RWPE2 (cell line): ENCODE measurements at regions not wholly inside any gene's neighbourhood (a gene's known extent, or its start where the extent isn't known, plus 50 kb on each side); places are given as distances from the start of the nearest gene placed in this dataset.

ENCODE experiments used
- ATAC-seq: fragments of 200-7000 bp; cut with Tn5 transposase; 3 replicates; pipeline ENCODE4 v1.9.1; 2021; ENCODE audit warnings: low read depth
- DNase-seq: peaks from one replicate; pipeline ENCODE4 v3.0.0-alpha.2; 2020; ENCODE audit warnings: low spot score
- H3K27ac ChIP-seq: fragments of 450-650 bp; 2 replicates; pipeline ENCODE4 v1.5.1; 2017; ENCODE audit warnings: mild to moderate bottlenecking; ENCODE audit not compliant: poor library complexity, severe bottlenecking
- H3K27me3 ChIP-seq: fragments of 250-450 bp; sonication (Bioruptor Pico); 2 replicates; pipeline ENCODE4 v1.5.1; 2021; ENCODE audit warnings: mild to moderate bottlenecking, moderate library complexity; ENCODE audit not compliant: insufficient read depth, poor library complexity, severe bottlenecking
- H3K36me3 ChIP-seq: fragments of 250-450 bp; sonication (Bioruptor Pico); 2 replicates; pipeline ENCODE4 v1.5.1; 2020; ENCODE audit warnings: low read depth, mild to moderate bottlenecking, moderate library complexity
- H3K4me1 ChIP-seq: fragments of 250-450 bp; sonication (Bioruptor Pico); 2 replicates; pipeline ENCODE4 v1.5.1; 2021; ENCODE audit warnings: mild to moderate bottlenecking, moderate library complexity; ENCODE audit not compliant: insufficient read depth, poor library complexity, severe bottlenecking
- H3K4me3 ChIP-seq: fragments of 250-450 bp; sonication (Bioruptor Pico); 2 replicates; pipeline ENCODE4 v1.5.1; 2021; ENCODE audit warnings: mild to moderate bottlenecking, moderate library complexity; ENCODE audit not compliant: severe bottlenecking
- H3K9me3 ChIP-seq: fragments of 250-450 bp; sonication (Bioruptor Pico); 2 replicates; pipeline ENCODE4 v1.5.1; 2021; ENCODE audit warnings: mild to moderate bottlenecking, moderate library complexity; ENCODE audit not compliant: severe bottlenecking
- CTCF ChIP-seq: fragments of 450-650 bp; IDR thresholded peaks from one replicate; pipeline ENCODE4 v1.5.1; 2017; ENCODE audit warnings: mild to moderate bottlenecking, moderate library complexity; ENCODE audit not compliant: poor library complexity, severe bottlenecking

GRCh38 chr12:67853204-67853603 lies 136.0 kb upstream of the IFNG-AS1 start:
- ATAC-seq, result no peak
- no peaks in the 10 kb centered on the region for H3K36me3 ChIP-seq
- H3K4me1 ChIP-seq, result no peaks in the 10 kb centered on the region
- TF ChIP-seq CTCF, result no peak
- no peak overlapping the region for H3K27ac ChIP-seq
- DNase-seq, result no peak
- no peaks in the 10 kb centered on the region for H3K9me3 ChIP-seq
- no peak overlapping the region for H3K4me3 ChIP-seq
- no peaks in the 10 kb centered on the region for H3K27me3 ChIP-seq

- Histone ChIP-seq H3K27ac (no peak overlapping the region), H3K4me3 (no peak overlapping the region), H3K4me1 (no peaks in the 10 kb centered on the region), H3K36me3 (no peaks in the 10 kb centered on the region), H3K9me3 (no peaks in the 10 kb centered on the region), H3K27me3 (no peaks in the 10 kb centered on the region)
- ATAC-seq, result no peak
- no peak for DNase-seq
- TF ChIP-seq CTCF, result no peak
Measured at GRCh38 chr12:67854351-67854750, 134.9 kb upstream of the IFNG-AS1 start.

GRCh38 chr12:67855103-67855502 lies 134.1 kb upstream of the IFNG-AS1 start:
- no peaks in the 10 kb centered on the region for H3K9me3 ChIP-seq
- DNase-seq (no peak), ATAC-seq (no peak)

GRCh38 chr12:67871231-67871630 lies 118.0 kb upstream of the IFNG-AS1 start:
- TF ChIP-seq CTCF, result no peak
- ATAC-seq (no peak), DNase-seq (no peak)
- H3K4me3 ChIP-seq, result no peak overlapping the region
- H3K4me1 ChIP-seq, result no peaks in the 10 kb centered on the region
- no peak overlapping the region for H3K27ac ChIP-seq
- H3K36me3 ChIP-seq, result no peaks in the 10 kb centered on the region
- H3K27me3 ChIP-seq, result no peaks in the 10 kb centered on the region
- H3K9me3 ChIP-seq, result no peaks in the 10 kb centered on the region

More at GRCh38 chr12:67855103-67855502, 134.1 kb upstream of the IFNG-AS1 start:
- H3K36me3 ChIP-seq, result no peaks in the 10 kb centered on the region
- no peaks in the 10 kb centered on the region for H3K27me3 ChIP-seq
- H3K4me1 ChIP-seq, result no peaks in the 10 kb centered on the region
- no peak overlapping the region for H3K4me3 ChIP-seq
- no peak overlapping the region for H3K27ac ChIP-seq
- TF ChIP-seq CTCF, result no peak

- no peaks in the 10 kb centered on the region for H3K36me3 ChIP-seq
- TF ChIP-seq CTCF, result no peak
- H3K4me1 ChIP-seq, result no peaks in the 10 kb centered on the region
- ATAC-seq (no peak), DNase-seq (no peak)
- no peak overlapping the region for H3K4me3 ChIP-seq
- no peaks in the 10 kb centered on the region for H3K9me3 ChIP-seq
- H3K27me3 ChIP-seq, result no peaks in the 10 kb centered on the region
- no peak overlapping the region for H3K27ac ChIP-seq
Measured at GRCh38 chr12:67873355-67873754, 115.9 kb upstream of the IFNG-AS1 start.
